ENCODE measurements at regions not wholly inside any gene's neighbourhood (a gene's known extent, or its start where the extent isn't known, plus 50 kb on each side); places are given as distances from the start of the nearest gene placed in this dataset.

GRCh38 chr20:4555188-4555890 lies 130.9 kb upstream of the PRNP start:
- no peak for DNase-seq

GRCh38 chr20:4554346-4554745 lies 131.9 kb upstream of the PRNP start:
- no peak for DNase-seq

- no peak for DNase-seq
Measured at GRCh38 chr20:4552075-4552640, 134.1 kb upstream of the PRNP start.

GRCh38 chr20:4550740-4551139 lies 135.5 kb upstream of the PRNP start:
- DNase-seq: no peak

GRCh38 chr20:4549711-4550259 lies 136.5 kb upstream of the PRNP start:
- DNase-seq: no peak

- no peak for DNase-seq
Measured at GRCh38 chr20:4548552-4548951, 137.7 kb upstream of the PRNP start.

GRCh38 chr20:4546786-4547185 lies 139.5 kb upstream of the PRNP start:
- DNase-seq: no peak

GRCh38 chr20:4546342-4546741 lies 139.9 kb upstream of the PRNP start:
- DNase-seq: no peak

GRCh38 chr20:4545526-4545925 lies 140.7 kb upstream of the PRNP start:
- DNase-seq: no peak

- no peak for DNase-seq
Measured at GRCh38 chr20:4544765-4545164, 141.5 kb upstream of the PRNP start.

GRCh38 chr20:4542270-4542669 lies 144.0 kb upstream of the PRNP start:
- no peak for DNase-seq

GRCh38 chr20:4534315-4534714 lies 151.9 kb upstream of the PRNP start:
- no peak for DNase-seq

- DNase-seq: no peak
Measured at GRCh38 chr20:4533368-4534133, 152.7 kb upstream of the PRNP start.

GRCh38 chr20:4532772-4533171 lies 153.5 kb upstream of the PRNP start:
- no peak for DNase-seq

GRCh38 chr20:4524792-4525191 lies 161.5 kb upstream of the PRNP start:
- DNase-seq: no peak

- no peak for DNase-seq
Measured at GRCh38 chr20:4524307-4524706, 161.9 kb upstream of the PRNP start.

- DNase-seq: no peak
Measured at GRCh38 chr20:4522310-4522709, 163.9 kb upstream of the PRNP start.

GRCh38 chr20:4521170-4521968 lies 164.9 kb upstream of the PRNP start:
- DNase-seq: no peak

GRCh38 chr20:4519534-4519933 lies 166.7 kb upstream of the PRNP start:
- DNase-seq: peak; percentile 41

- no peak for DNase-seq
Measured at GRCh38 chr20:4516876-4517275, 169.4 kb upstream of the PRNP start.

- no peak for DNase-seq
Measured at GRCh38 chr20:4513720-4514119, 172.5 kb upstream of the PRNP start.

GRCh38 chr20:4512891-4513550 lies 173.2 kb upstream of the PRNP start:
- no peak for DNase-seq

GRCh38 chr20:4511776-4512175 lies 174.5 kb upstream of the PRNP start:
- no peak for DNase-seq

All from activated CD4-positive, alpha-beta T cell treated with anti-CD3 and anti-CD28 coated beads, Interleukin-2, amount 50 U/mL, for 16 hours (primary cell).